ENCODE measurements at regions not wholly inside any gene's neighbourhood (a gene's known extent, or its start where the extent isn't known, plus 50 kb on each side); places are given as distances from the start of the nearest gene placed in this dataset.

GRCh38 chr4:126856906-126857305 is 775.9 kb upstream of the INTU start:
- no TSS peak for BruUV-seq (replicated peaks)

More at GRCh38 chr4:126856906-126857305, 775.9 kb upstream of the INTU start:
- FAIRE-seq, result no peak
- no peak overlapping the region for H3K9ac ChIP-seq (ENCODE audit: control insufficient read depth, insufficient read depth, low read length)
- H3K36me3 ChIP-seq (ENCODE audit: control insufficient read depth in 2 of 2, insufficient read depth in 2 of 2, low read length in 1 of 2), result no peaks in the 10 kb centered on the region
- H3K4me1 ChIP-seq (ENCODE audit: control insufficient read depth, insufficient read depth, low read length), result no peaks in the 10 kb centered on the region
- in situ Hi-C loops (cut with MboI), result no loop called here
- TF ChIP-seq HDAC2 (IDR thresholded peaks at IDR 0.05), result no peak
- no peak for TF ChIP-seq RAD51 (IDR thresholded peaks at IDR 0.05)
- no peak for TF ChIP-seq POLR2AphosphoS2 (IDR thresholded peaks at IDR 0.05; ENCODE audit: low read depth, low read length)
- TF ChIP-seq ZNF274 (IDR thresholded peaks at IDR 0.05; ENCODE audit: insufficient read depth, insufficient read length), result no peak
- no peak for TF ChIP-seq EP300 (IDR thresholded peaks at IDR 0.05; ENCODE audit: borderline replicate concordance in 1 of 2, control insufficient read depth in 1 of 2, low read depth in 2 of 2, low read length in 2 of 2)
- no peak for TF ChIP-seq HDGF (IDR thresholded peaks at IDR 0.05)
- no peak for TF ChIP-seq PML (IDR thresholded peaks at IDR 0.05; ENCODE audit: low read length)
- no peak for TF ChIP-seq MLLT1 (IDR thresholded peaks at IDR 0.05)
- no peak for TF ChIP-seq IRF5 (IDR thresholded peaks at IDR 0.05; ENCODE audit: borderline replicate concordance)
- no peak for TF ChIP-seq ASH2L (IDR thresholded peaks at IDR 0.05; ENCODE audit: borderline replicate concordance, low read depth)
- TF ChIP-seq SREBF2 (IDR thresholded peaks at IDR 0.05; ENCODE audit: low read length), result no peak
- TF ChIP-seq HCFC1 (IDR thresholded peaks at IDR 0.05; ENCODE audit: low read length), result no peak
- TF ChIP-seq ESRRA (IDR thresholded peaks at IDR 0.05; ENCODE audit: low read length), result no peak
- no peak for TF ChIP-seq EED (IDR thresholded peaks at IDR 0.05; ENCODE audit: low read depth)
- no peak for TF ChIP-seq PBX3 (IDR thresholded peaks at IDR 0.05; ENCODE audit: insufficient replicate concordance, low read depth, low read length)
- TF ChIP-seq EGR1 (IDR thresholded peaks at IDR 0.05; ENCODE audit: borderline replicate concordance in 1 of 2, low read depth in 2 of 2, low read length in 2 of 2), result no peak
- TF ChIP-seq STAT3 (IDR thresholded peaks at IDR 0.05; ENCODE audit: low read depth, low read length), result no peak
- TF ChIP-seq CHD1 (IDR thresholded peaks at IDR 0.05; ENCODE audit: low read depth, low read length), result no peak
- H3K4me2 ChIP-seq (ENCODE audit: control insufficient read depth, insufficient read depth), result no peak overlapping the region
- RAD21 ChIA-PET (ENCODE audit: unreplicated experiment), result no interaction called here
- DNase-seq (ENCODE audit: low read depth, low spot score), result no peak
- POLR2A ChIA-PET, result no interaction called here
- no peak overlapping the region for H3K27ac ChIP-seq (ENCODE audit: control insufficient read depth, insufficient read depth)
- CTCF ChIA-PET, result no interaction called here
- SMC1A ChIA-PET (ENCODE audit: uncharacterized antibody, unreplicated experiment), result no interaction called here
- intact Hi-C loops (cut with micrococcal nuclease; ENCODE audit: unreplicated experiment), result no loop called here
- H3K27me3 ChIP-seq (replicated peaks in 1 of 2; ENCODE audit: control insufficient read depth in 2 of 2, insufficient read depth in 2 of 2, low read length in 1 of 2), result no peaks in the 10 kb centered on the region
- no peak for ATAC-seq
- WGBS (ENCODE audit: insufficient coverage, insufficient replicate concordance, low lambda C conversion rate, missing lambda C conversion rate), result 25% methylated on average over 3 of the region's 3 CpGs
- no peak overlapping the region for H3K4me3 ChIP-seq
- no peaks in the 10 kb centered on the region for H3K9me3 ChIP-seq (replicated peaks; ENCODE audit: control insufficient read depth, insufficient read depth, low read length)
- no peaks in the 10 kb centered on the region for H3K79me2 ChIP-seq (ENCODE audit: control insufficient read depth, insufficient read depth, low read length)
- no peak overlapping the region for H2AFZ ChIP-seq (ENCODE audit: control insufficient read depth, low read depth, low read length)
- H4K20me1 ChIP-seq (ENCODE audit: control insufficient read depth, insufficient read depth), result no peaks in the 10 kb centered on the region
